PFSK-1 (cell line): ENCODE measurements at regions not wholly inside any gene's neighbourhood (a gene's known extent, or its start where the extent isn't known, plus 50 kb on each side); places are given as distances from the start of the nearest gene placed in this dataset.

Experiments
- POLR2AphosphoS5 ChIP-seq: IDR thresholded peaks from 2 replicates; pipeline ENCODE4 v1.6.1; 2012; ENCODE audit warnings: low read depth, mild to moderate bottlenecking, control low read depth, low read length, moderate library complexity
- TF ChIP-seq, protein P1 (sequence below), 2 experiments: IDR thresholded peaks; 2 replicates each; pipeline versions ENCODE4 v1.6.1 to v1.8.0; 2011 to 2012; ENCODE audit warnings: low read depth in 2 of 2, low read length in 2 of 2, control low read depth in 1 of 2, inconsistent platforms in 1 of 2, mild to moderate bottlenecking in 1 of 2, moderate library complexity in 1 of 2; ENCODE audit not compliant: insufficient read depth in 1 of 2

- no peak for TF ChIP-seq POLR2AphosphoS5
- TF ChIP-seq, protein P1, sequence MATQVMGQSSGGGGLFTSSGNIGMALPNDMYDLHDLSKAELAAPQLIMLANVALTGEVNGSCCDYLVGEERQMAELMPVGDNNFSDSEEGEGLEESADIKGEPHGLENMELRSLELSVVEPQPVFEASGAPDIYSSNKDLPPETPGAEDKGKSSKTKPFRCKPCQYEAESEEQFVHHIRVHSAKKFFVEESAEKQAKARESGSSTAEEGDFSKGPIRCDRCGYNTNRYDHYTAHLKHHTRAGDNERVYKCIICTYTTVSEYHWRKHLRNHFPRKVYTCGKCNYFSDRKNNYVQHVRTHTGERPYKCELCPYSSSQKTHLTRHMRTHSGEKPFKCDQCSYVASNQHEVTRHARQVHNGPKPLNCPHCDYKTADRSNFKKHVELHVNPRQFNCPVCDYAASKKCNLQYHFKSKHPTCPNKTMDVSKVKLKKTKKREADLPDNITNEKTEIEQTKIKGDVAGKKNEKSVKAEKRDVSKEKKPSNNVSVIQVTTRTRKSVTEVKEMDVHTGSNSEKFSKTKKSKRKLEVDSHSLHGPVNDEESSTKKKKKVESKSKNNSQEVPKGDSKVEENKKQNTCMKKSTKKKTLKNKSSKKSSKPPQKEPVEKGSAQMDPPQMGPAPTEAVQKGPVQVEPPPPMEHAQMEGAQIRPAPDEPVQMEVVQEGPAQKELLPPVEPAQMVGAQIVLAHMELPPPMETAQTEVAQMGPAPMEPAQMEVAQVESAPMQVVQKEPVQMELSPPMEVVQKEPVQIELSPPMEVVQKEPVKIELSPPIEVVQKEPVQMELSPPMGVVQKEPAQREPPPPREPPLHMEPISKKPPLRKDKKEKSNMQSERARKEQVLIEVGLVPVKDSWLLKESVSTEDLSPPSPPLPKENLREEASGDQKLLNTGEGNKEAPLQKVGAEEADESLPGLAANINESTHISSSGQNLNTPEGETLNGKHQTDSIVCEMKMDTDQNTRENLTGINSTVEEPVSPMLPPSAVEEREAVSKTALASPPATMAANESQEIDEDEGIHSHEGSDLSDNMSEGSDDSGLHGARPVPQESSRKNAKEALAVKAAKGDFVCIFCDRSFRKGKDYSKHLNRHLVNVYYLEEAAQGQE (IDR thresholded peaks at IDR 0.05; ENCODE audit: insufficient read depth in 1 of 2, low read depth in 2 of 2, low read length in 2 of 2) = no peak
Measured at GRCh38 chr20:50323209-50323608, 132.6 kb downstream of the CEBPB start.
